ENCODE measurements at regions not wholly inside any gene's neighbourhood (a gene's known extent, or its start where the extent isn't known, plus 50 kb on each side); places are given as distances from the start of the nearest gene placed in this dataset.

- FAIRE-seq, result no peak
Observed at GRCh38 chr4:38606587-38606905, 57.5 kb upstream of the KLF3 start.

- no peak for FAIRE-seq
Observed at GRCh38 chr4:38609614-38610013, 54.4 kb upstream of the KLF3 start.

- no peak for FAIRE-seq
Observed at GRCh38 chr4:38610521-38610920, 53.5 kb upstream of the KLF3 start.

DNA sequence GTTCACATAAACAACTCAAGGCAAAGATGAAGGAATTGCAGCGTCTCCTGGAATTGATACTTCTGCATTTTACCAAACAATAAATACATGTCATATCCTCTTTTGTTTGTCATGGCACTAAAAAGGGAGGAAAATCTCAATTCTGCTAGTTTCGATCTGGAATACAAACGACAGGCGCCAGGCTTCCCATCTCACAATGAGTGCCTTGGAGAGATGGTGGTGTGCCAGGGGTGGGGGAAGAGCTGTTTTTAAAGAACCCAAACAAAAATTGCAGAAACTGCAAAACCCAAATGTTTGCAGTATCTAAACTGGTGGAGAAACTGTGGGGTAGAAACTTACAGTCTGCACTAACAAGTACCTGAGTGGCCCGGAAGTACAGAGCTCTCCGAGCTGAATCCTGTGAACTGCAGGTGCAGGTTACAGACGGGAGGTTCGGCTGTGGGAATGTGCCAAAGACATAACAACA, 53.0 kb upstream of the KLF3 start:
- no peak for FAIRE-seq

GRCh38 chr4:38611676-38612075, 52.3 kb upstream of the KLF3 start:
- no peak for FAIRE-seq

- peak; percentile 33 for FAIRE-seq
Observed at GRCh38 chr4:38612646-38613414, 51.2 kb upstream of the KLF3 start.

Measured in endometrium (tissue), 2 donors.